ENCODE measurements at regions not wholly inside any gene's neighbourhood (a gene's known extent, or its start where the extent isn't known, plus 50 kb on each side); places are given as distances from the start of the nearest gene placed in this dataset.

DNA sequence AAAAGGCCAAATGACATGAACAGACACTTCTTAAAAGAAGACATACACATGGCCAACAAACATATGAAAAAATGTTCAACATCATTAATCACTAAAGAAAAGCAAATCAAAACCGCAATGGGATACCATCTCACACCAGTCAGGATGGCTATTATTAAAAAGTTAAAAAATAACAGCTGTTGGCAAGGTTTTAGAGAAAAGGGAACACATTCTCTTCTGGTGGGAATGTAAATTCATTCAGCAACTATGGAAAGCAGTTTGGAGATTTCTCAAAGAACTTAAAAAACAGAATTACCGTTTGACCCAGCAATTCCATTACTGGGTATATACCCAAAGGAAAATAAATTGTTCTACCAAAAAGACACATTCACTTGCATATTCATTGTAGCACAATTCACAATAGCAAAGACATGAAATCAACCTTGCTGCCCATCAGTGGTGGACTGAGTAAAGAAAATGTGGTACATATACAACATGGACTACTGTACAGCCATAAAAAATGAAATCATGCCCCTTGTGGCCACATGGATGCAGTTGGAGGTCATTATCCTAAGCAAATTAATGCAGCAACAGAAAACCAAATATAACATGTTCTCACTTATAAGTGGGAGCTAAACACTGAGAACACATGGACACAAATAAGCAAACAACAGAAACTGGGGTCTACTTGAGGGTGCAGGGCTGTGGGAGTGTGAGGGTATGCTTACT is 190.7 kb upstream of the MCTP2 start:
- TF ChIP-seq GATA2 (IDR thresholded peaks at IDR 0.05; ENCODE audit: low read depth, low read length) (no peak), GATA3 (IDR thresholded peaks at IDR 0.05; ENCODE audit: low read depth, low read length) (no peak)

Data from SH-SY5Y (cell line).